ENCODE measurements at regions not wholly inside any gene's neighbourhood (a gene's known extent, or its start where the extent isn't known, plus 50 kb on each side); places are given as distances from the start of the nearest gene placed in this dataset.

DNA sequence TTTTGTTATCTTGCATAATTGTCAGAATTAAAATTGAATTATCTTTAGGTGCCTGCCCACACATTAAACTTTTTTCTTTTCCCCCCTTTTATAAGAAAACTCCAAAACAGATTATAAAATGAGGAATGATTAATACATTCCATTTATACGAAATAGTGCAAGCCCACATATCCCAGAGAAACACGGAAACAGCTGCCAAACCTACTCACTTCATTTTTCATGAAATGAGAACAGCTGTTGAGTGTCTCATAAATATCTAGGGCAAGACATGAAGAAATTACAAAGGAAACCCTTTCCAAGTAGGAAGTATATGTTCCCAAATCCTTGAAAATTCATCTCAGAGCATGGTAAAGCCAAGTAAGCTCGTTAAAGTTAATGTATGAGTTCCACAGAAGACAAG, 459.4 kb upstream of the NMUR2 start:
- TF ChIP-seq POLR2A (IDR thresholded peaks at IDR 0.05; ENCODE audit: low read depth, low read length) (no peak), POLR2AphosphoS5 (IDR thresholded peaks at IDR 0.05; ENCODE audit: low read depth, low read length) (no peak)
